HG03378 (cell line): ENCODE measurements at regions not wholly inside any gene's neighbourhood (a gene's known extent, or its start where the extent isn't known, plus 50 kb on each side); places are given as distances from the start of the nearest gene placed in this dataset.
"Not testable (repeated sequence)": the region's sequence is repeated elsewhere in the genome, so short reads cannot be mapped to it uniquely, and the experiment has no call there.

Experiments
- ATAC-seq: cut with Tn5 transposase; IDR thresholded peaks from one replicate; pipeline ENCODE4 v1.9.1; 2021; ENCODE audit warnings: mild to moderate bottlenecking, moderate library complexity; ENCODE audit not compliant: unreplicated experiment

- no peak for ATAC-seq
These were observed 960.0 kb upstream of the CNTN5 start for GRCh38 chr11:98060759-98061158.

- ATAC-seq = no peak
These were observed 958.9 kb upstream of the CNTN5 start for GRCh38 chr11:98061858-98062257.

GRCh38 chr11:98062714-98063113, 958.0 kb upstream of the CNTN5 start:
- ATAC-seq = no peak

GRCh38 chr11:98068251-98068650, 952.5 kb upstream of the CNTN5 start:
- ATAC-seq = no peak

- ATAC-seq = not testable (repeated sequence)
These were observed 951.6 kb upstream of the CNTN5 start for GRCh38 chr11:98069147-98069546.

GRCh38 chr11:98069861-98070260, 950.9 kb upstream of the CNTN5 start:
- no peak for ATAC-seq

GRCh38 chr11:98090861-98091505, 929.8 kb upstream of the CNTN5 start:
- no peak for ATAC-seq

GRCh38 chr11:98099371-98099770, 921.4 kb upstream of the CNTN5 start:
- no peak for ATAC-seq

- ATAC-seq = no peak
These were observed 920.1 kb upstream of the CNTN5 start for GRCh38 chr11:98100689-98101088.

GRCh38 chr11:98101329-98101728, 919.4 kb upstream of the CNTN5 start:
- ATAC-seq = no peak

- no peak for ATAC-seq
These were observed 916.5 kb upstream of the CNTN5 start for GRCh38 chr11:98104249-98104648.

GRCh38 chr11:98107736-98108135, 913.0 kb upstream of the CNTN5 start:
- no peak for ATAC-seq

- ATAC-seq = no peak
These were observed 910.7 kb upstream of the CNTN5 start for GRCh38 chr11:98110030-98110429.

- no peak for ATAC-seq
These were observed 904.9 kb upstream of the CNTN5 start for GRCh38 chr11:98115873-98116272.

GRCh38 chr11:98130117-98130625, 890.6 kb upstream of the CNTN5 start:
- ATAC-seq = no peak

- ATAC-seq = no peak
These were observed 884.4 kb upstream of the CNTN5 start for GRCh38 chr11:98136357-98136756.

- no peak for ATAC-seq
These were observed 883.3 kb upstream of the CNTN5 start for GRCh38 chr11:98137437-98137836.

- no peak for ATAC-seq
These were observed 877.1 kb upstream of the CNTN5 start for GRCh38 chr11:98143661-98144060.

GRCh38 chr11:98153752-98154151, 867.0 kb upstream of the CNTN5 start:
- ATAC-seq = no peak

- no peak for ATAC-seq
These were observed 865.1 kb upstream of the CNTN5 start for GRCh38 chr11:98155696-98156095.

- no peak for ATAC-seq
These were observed 842.8 kb upstream of the CNTN5 start for GRCh38 chr11:98177925-98178324.

- ATAC-seq = no peak
These were observed 840.2 kb upstream of the CNTN5 start for GRCh38 chr11:98180511-98180910.

- ATAC-seq = no peak
These were observed 839.8 kb upstream of the CNTN5 start for GRCh38 chr11:98180921-98181320.
